Stimulated activated CD8-positive, alpha-beta memory T cell treated with anti-CD3 and anti-CD28 coated beads, Interleukin-15, amount 100 ng/mL, for 48 hours (primary cell): ENCODE measurements at regions not wholly inside any gene's neighbourhood (a gene's known extent, or its start where the extent isn't known, plus 50 kb on each side); places are given as distances from the start of the nearest gene placed in this dataset.

ENCODE experiments used
- DNase-seq, 2 donors: peaks; one replicate each; pipeline ENCODE4 v3.0.0-alpha.2; 2020; ENCODE audit warnings: low read depth in 2 of 2

DNA sequence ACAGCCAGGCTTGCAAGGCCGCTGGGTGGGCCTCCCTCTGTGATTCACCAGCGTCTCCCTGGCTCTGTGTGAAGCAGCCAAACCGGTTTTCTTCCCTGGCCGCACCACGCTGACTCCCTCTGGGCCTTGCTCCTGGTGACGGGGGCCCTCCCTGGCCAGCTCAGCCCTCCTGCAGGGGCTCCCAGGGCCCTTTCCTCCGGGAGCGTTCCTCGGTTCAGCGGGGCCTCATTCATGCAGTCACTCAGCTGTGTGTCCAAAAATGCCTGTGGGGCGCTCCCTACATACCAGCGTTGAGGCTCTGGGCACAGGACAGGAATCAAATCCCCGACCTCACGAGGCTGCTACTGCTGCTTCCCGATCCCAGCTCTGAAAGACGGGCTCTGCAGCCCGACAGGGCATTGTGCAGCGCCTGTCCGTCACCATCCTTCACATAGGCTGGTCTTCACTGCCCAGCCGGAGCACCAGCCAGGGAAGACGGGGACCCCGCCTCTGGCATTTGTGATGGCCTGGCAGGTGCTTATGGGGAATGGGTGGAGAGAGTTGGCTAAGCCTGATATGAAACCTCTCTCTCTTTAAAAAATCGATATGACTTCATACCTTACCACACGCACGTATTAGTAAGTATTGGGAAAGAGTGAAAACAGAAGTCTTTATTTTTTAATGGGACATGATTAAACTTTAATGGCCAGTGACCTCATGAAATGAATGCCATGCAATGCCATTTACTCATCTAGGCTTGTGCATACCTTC is 110.0 kb upstream of the SHH start:
- no peak for DNase-seq

DNA sequence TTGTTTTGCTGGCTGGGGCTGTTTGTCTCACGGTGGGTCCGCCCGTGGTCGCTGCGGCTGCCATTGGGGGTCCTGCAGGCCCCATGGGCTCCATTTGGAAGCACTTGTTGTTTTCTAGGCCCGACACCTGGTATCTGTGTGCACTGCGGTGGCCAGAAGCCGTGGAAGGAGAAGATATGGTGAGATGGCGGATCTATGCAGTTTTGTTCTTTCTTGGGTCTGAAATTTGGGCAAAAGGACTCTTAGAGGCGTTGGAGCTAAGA is 109.5 kb upstream of the SHH start:
- DNase-seq: no peak

GRCh38 chr7:155921086-155921803 is 109.0 kb upstream of the SHH start:
- DNase-seq: no peak

- no peak for DNase-seq
Measured at GRCh38 chr7:155920068-155920461, 107.8 kb upstream of the SHH start.

DNA sequence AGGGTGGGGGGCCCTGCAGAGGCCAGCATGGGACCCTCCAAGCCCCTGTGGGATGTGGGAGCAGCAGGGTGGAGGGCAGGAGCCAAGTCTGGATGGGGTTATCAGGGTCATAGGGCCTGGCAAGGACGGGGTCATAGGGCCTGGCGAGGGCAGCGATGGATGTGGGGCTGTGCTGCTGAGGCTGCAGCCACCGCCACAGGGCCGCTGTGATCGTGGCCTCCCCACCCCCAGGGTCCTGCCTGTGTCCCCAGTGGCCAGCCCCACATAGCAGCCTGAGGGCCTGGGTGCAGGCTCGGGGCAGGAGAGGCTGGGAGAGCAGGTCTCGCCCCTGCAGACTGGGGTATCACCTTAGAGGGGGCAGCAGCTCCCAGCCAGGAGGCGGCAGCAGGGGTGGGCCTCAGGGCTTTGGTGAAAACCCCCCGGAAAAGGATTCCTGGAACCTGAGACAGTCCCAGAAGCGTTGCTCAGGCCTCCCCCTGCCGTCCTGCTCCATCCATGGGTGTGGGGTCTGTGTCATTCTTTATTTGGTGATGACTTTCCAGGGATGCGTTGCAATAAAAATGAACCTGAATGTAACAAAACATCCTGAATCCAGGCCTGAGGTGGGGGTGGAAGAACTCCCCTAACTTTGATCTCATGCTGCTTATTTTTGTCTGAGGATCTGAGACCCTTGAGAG is 107.3 kb upstream of the SHH start:
- DNase-seq: no peak

DNA sequence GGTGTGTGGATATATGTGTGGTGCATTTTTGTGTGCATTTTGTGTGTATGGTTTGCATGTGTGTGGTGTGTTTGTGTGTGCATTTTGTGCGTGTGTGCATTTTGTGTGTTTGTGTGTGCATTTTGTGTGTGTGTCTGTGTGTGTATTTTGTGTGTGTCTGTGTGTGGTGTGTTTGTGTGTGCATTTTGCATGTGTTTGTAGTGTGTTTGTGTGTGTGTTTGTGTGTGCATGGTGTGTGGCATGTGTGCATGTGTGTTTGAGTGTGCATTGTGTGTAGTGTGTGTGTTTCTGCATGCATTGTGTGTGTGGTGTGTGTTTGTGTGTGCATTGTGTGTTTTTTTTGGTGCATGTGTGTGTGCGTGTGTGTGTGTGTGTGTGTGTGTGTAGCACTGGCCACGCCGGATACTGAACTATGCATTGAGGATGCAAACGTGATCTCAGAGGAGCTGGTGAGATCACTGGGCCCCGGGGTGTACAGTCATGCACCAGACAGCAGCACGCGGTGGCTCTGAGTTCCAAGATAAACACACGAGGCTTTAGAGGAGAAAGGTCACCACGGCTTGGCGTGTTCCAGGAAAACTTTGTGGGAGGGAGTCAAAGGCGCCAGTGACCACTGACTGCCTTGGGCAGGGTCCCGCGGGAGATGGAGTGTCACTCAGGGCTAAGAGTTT is 106.6 kb upstream of the SHH start:
- DNase-seq: no peak

- no peak for DNase-seq
Measured at GRCh38 chr7:155917836-155918430, 105.7 kb upstream of the SHH start.

GRCh38 chr7:155916926-155917655 is 104.8 kb upstream of the SHH start:
- DNase-seq: no peak

DNA sequence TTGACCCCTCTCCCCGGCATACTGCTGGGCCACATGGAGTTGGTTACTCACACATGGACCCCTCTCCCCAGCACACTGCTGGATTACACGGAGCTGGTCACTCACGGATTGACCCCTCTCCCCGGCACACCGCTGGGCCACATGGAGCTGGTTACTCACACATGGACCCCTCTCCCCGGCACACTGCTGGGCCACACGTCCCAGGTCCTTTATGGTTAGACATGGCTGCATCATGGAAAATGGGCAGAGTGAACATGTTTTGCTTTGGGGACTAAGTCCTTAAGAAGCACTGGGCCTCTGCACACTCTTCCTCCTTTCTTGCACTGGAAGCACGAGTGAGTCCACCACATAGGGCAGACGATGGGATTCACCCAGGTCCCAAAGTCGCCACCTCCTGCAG is 102.1 kb upstream of the SHH start:
- DNase-seq: no peak

DNA sequence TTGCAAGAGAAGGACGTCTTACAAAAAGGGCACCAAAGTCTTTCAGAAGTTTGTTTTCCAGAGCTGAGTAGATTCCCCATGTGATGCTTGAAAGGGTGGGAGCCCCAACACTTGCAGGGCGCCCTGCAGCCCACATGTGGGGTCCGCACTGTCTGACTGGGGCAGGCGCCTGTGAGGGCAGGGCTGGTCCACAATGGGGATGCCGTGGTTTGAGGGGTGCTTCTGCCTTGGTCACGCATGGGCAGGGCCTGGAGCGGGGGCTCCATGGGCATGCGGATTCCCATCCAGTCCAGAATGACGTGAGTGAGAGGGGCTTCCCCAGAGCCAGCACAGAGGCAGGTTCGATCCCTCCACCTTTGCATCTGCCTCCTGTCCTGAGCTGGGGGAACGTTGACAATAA is 101.5 kb upstream of the SHH start:
- no peak for DNase-seq

GRCh38 chr7:155913291-155913690 is 101.0 kb upstream of the SHH start:
- DNase-seq: no peak

DNA sequence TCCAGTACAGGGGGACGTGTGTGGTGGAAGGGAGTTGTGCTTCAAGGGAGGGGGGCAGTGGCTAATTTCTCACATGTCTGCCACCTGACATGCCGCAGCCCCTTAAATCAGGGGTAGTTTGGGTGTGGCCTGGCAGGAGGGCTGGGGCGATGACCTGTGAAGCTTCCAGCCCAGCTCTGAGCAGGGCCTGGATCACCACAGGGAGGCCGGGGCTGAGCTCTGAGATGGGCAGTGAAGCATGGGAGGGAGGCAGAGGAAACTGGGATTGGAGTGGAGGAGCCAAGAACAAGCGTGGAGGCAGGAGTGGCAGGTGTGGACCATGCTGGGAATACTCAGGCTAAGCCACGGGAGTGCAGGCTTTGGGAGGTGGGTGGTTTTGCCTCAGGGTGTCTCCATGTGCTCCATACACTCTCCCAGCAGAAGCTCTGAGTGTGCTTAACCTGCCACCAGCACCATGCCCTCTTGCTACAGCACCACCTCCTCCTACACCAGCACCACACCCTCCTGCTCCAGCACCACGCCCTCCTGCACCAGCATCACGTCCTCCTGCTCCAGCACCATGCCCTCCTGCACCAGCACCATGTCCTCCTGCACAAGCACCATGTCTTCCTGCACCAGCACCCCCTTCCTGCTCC is 99.3 kb upstream of the SHH start:
- DNase-seq: no peak

GRCh38 chr7:155908385-155908784 is 96.1 kb upstream of the SHH start:
- DNase-seq: no peak

GRCh38 chr7:155907450-155908200 is 95.4 kb upstream of the SHH start:
- DNase-seq: no peak

GRCh38 chr7:155901176-155901575 is 88.9 kb upstream of the SHH start:
- DNase-seq: no peak

DNA sequence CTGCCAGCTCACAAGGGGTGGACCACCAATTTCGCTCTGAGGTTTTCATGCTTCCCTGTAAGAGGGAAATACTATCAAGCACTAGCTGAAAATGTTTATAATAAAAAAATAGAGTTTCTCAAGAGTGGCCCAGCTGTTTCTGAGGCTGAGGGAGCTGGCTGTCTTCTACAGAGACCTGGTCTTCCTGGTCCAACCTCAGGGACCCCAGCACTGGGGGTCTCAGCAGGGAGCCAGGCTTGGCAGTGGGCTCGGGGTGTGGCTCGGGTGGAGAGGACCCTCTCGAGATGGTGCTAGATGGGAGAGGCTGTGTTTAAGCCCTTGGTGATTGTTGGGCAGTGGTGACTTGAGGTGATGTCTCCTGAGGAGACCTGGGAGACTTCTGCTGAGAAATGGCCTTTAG is 87.3 kb upstream of the SHH start:
- no peak for DNase-seq

- DNase-seq: no peak
Measured at GRCh38 chr7:155897758-155898386, 85.6 kb upstream of the SHH start.

- no peak for DNase-seq
Measured at GRCh38 chr7:155896531-155897263, 84.4 kb upstream of the SHH start.

GRCh38 chr7:155893664-155894063 is 81.4 kb upstream of the SHH start:
- no peak for DNase-seq
